Astrocyte (in vitro differentiated cells and primary cell): ENCODE measurements at regions not wholly inside any gene's neighbourhood (a gene's known extent, or its start where the extent isn't known, plus 50 kb on each side); places are given as distances from the start of the nearest gene placed in this dataset.

ENCODE experiments used
- DNase-seq: peaks from one replicate; pipeline ENCODE4 v3.0.0-alpha.2; 2010; ENCODE audit warnings: low read depth
- FAIRE-seq: peaks from 2 replicates; lab custom pipeline; 2011; peaks lifted over from hg19 to GRCh38; lab: Jason Lieb, UNC
- H2AFZ ChIP-seq: 2 replicates; pipeline ENCODE4 v1.6.0; 2012; ENCODE audit warnings: low read depth, low read length, inconsistent platforms
- H3K27ac ChIP-seq: 2 replicates; pipeline ENCODE4 v1.5.1; 2011; ENCODE audit warnings: low read depth, low read length, inconsistent platforms
- H3K27me3 ChIP-seq: 2 replicates; pipeline ENCODE4 v1.6.0; 2011; ENCODE audit warnings: low read length, inconsistent platforms; ENCODE audit not compliant: insufficient read depth
- H3K36me3 ChIP-seq: 2 replicates; pipeline ENCODE4 v1.5.1; 2011; ENCODE audit warnings: low read length, inconsistent platforms; ENCODE audit not compliant: insufficient read depth
- H3K4me1 ChIP-seq: 2 replicates; pipeline ENCODE4 v1.5.1; 2011; ENCODE audit warnings: low read length, inconsistent platforms; ENCODE audit not compliant: insufficient read depth
- H3K4me2 ChIP-seq: 2 replicates; pipeline ENCODE4 v1.6.0; 2012; ENCODE audit warnings: low read length, inconsistent platforms
- H3K4me3 ChIP-seq: 2 replicates; pipeline ENCODE4 v1.5.1; 2011; ENCODE audit warnings: low read depth, mild to moderate bottlenecking, low read length, inconsistent platforms; ENCODE audit not compliant: insufficient read depth
- H3K79me2 ChIP-seq: 2 replicates; pipeline ENCODE4 v1.6.0; 2012; ENCODE audit warnings: mild to moderate bottlenecking, low read length, inconsistent platforms; ENCODE audit not compliant: insufficient read depth
- H3K9ac ChIP-seq: 2 replicates; pipeline ENCODE4 v1.6.0; 2012; ENCODE audit warnings: mild to moderate bottlenecking, low read length, inconsistent platforms
- H3K9me3 ChIP-seq: 2 replicates; pipeline ENCODE4 v1.5.1; 2012; ENCODE audit warnings: low read depth, mild to moderate bottlenecking, low read length, inconsistent platforms; ENCODE audit not compliant: insufficient read depth
- H4K20me1 ChIP-seq: 2 replicates; pipeline ENCODE4 v1.6.0; 2012; ENCODE audit warnings: low read length, inconsistent platforms; ENCODE audit not compliant: insufficient read depth
- H3K27ac Mint-ChIP-seq: one replicate; pipeline ENCODE4 v1.8.0; 2021; ENCODE audit warnings: mild to moderate bottlenecking, mixed read lengths; ENCODE audit not compliant: unreplicated experiment
- H3K27me3 Mint-ChIP-seq: one replicate; pipeline ENCODE4 v1.8.0; 2021; ENCODE audit warnings: low read depth, mixed read lengths; ENCODE audit not compliant: unreplicated experiment
- H3K36me3 Mint-ChIP-seq: one replicate; pipeline ENCODE4 v1.8.0; 2021; ENCODE audit warnings: low read depth, mixed read lengths; ENCODE audit not compliant: unreplicated experiment
- H3K4me1 Mint-ChIP-seq: one replicate; pipeline ENCODE4 v1.8.0; 2021; ENCODE audit warnings: low read depth, mixed read lengths; ENCODE audit not compliant: unreplicated experiment
- H3K4me3 Mint-ChIP-seq: one replicate; pipeline ENCODE4 v1.8.0; 2021; ENCODE audit warnings: mild to moderate bottlenecking, moderate library complexity, mixed read lengths; ENCODE audit not compliant: unreplicated experiment
- H3K9me3 Mint-ChIP-seq: one replicate; pipeline ENCODE4 v1.8.0; 2021; ENCODE audit warnings: mild to moderate bottlenecking, mixed read lengths; ENCODE audit not compliant: unreplicated experiment
- CTCF ChIP-seq: IDR thresholded peaks from 2 replicates; pipeline ENCODE4 v1.5.1; 2011; ENCODE audit warnings: low read depth, mild to moderate bottlenecking, inconsistent platforms, low read length, moderate library complexity; ENCODE audit not compliant: insufficient read depth
- EZH2 ChIP-seq: IDR thresholded peaks from 2 replicates; pipeline ENCODE4 v1.6.1; 2012; ENCODE audit warnings: mild to moderate bottlenecking, low read length, inconsistent platforms; ENCODE audit not compliant: insufficient read depth

DNA sequence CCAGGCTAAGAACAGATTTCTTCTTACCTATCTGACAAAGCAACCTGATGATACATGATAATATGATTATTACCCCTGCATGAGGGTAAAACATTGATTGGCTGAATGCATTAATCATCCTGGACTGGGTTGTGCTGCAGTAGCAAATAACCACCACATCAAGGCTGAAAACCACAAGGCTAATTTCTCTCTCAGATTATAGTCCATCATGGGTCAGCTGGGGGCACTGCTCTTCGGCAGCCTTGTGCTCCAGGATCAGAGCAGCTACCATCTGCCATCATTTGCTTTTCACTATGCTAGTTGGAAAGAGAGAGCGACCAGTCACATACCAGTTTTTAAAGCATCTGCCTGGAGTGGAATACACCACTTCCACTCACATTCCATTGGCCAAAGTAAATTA, 383.5 kb downstream of the RASEF start:
- DNase-seq (no peak), FAIRE-seq (no peak)
- no peaks in the 10 kb centered on the region for H3K9me3 Mint-ChIP-seq
- H3K27me3 ChIP-seq, result no peaks in the 10 kb centered on the region
- H4K20me1 ChIP-seq, result no peaks in the 10 kb centered on the region
- H3K4me1 Mint-ChIP-seq, result peaks cover 4% of the 10 kb centered on the region
- H3K4me1 ChIP-seq, result no peaks in the 10 kb centered on the region
- H3K36me3 ChIP-seq, result no peaks in the 10 kb centered on the region
- peaks cover 19% of the 10 kb centered on the region for H3K27me3 Mint-ChIP-seq
- no peaks in the 10 kb centered on the region for H3K36me3 Mint-ChIP-seq
- no peak overlapping the region for H3K27ac ChIP-seq
- H3K79me2 ChIP-seq, result no peaks in the 10 kb centered on the region
- H2AFZ ChIP-seq, result no peak overlapping the region
- TF ChIP-seq EZH2, result no peak
- no peak for TF ChIP-seq CTCF
- H3K9me3 ChIP-seq, result no peaks in the 10 kb centered on the region
- no peak overlapping the region for H3K9ac ChIP-seq
- H3K4me2 ChIP-seq, result no peak overlapping the region
- H3K4me3 Mint-ChIP-seq, result no peak overlapping the region
- H3K27ac Mint-ChIP-seq, result no peak overlapping the region
- H3K4me3 ChIP-seq, result no peak overlapping the region

- FAIRE-seq (no peak), DNase-seq (no peak)
- Histone ChIP-seq H3K36me3 (no peaks in the 10 kb centered on the region), H3K27ac (no peak overlapping the region), H3K4me1 (no peaks in the 10 kb centered on the region), H3K27me3 (no peaks in the 10 kb centered on the region), H3K4me3 (no peak overlapping the region), H3K9ac (no peak overlapping the region), H4K20me1 (no peaks in the 10 kb centered on the region), H3K9me3 (no peaks in the 10 kb centered on the region), H2AFZ (no peak overlapping the region), H3K79me2 (no peaks in the 10 kb centered on the region), H3K4me2 (no peak overlapping the region)
- no peaks in the 10 kb centered on the region for H3K36me3 Mint-ChIP-seq
- no peak for TF ChIP-seq EZH2
- H3K4me3 Mint-ChIP-seq, result no peak overlapping the region
- no peak overlapping the region for H3K27ac Mint-ChIP-seq
- H3K4me1 Mint-ChIP-seq, result peaks cover 4% of the 10 kb centered on the region
- H3K9me3 Mint-ChIP-seq, result no peaks in the 10 kb centered on the region
- H3K27me3 Mint-ChIP-seq, result peaks cover 19% of the 10 kb centered on the region
Observed at GRCh38 chr9:82680179-82680935, 382.6 kb downstream of the RASEF start.

- Mint-ChIP-seq H3K27ac (no peak overlapping the region), H3K27me3 (peaks cover 13% of the 10 kb centered on the region), H3K4me3 (no peak overlapping the region), H3K4me1 (no peaks in the 10 kb centered on the region), H3K36me3 (no peaks in the 10 kb centered on the region), H3K9me3 (no peaks in the 10 kb centered on the region)
- Histone ChIP-seq H3K36me3 (no peaks in the 10 kb centered on the region), H3K4me3 (no peak overlapping the region), H3K9me3 (no peaks in the 10 kb centered on the region), H2AFZ (no peak overlapping the region), H3K4me2 (no peak overlapping the region), H3K27ac (no peak overlapping the region), H3K79me2 (no peaks in the 10 kb centered on the region), H3K27me3 (no peaks in the 10 kb centered on the region), H3K4me1 (no peaks in the 10 kb centered on the region), H3K9ac (no peak overlapping the region), H4K20me1 (no peaks in the 10 kb centered on the region)
- FAIRE-seq, result no peak
- DNase-seq, result no peak
- TF ChIP-seq EZH2 (no peak), CTCF (no peak)
Observed at GRCh38 chr9:82681809-82682208, 381.1 kb downstream of the RASEF start.
